Astrocyte of the spinal cord (primary cell): ENCODE measurements at regions not wholly inside any gene's neighbourhood (a gene's known extent, or its start where the extent isn't known, plus 50 kb on each side); places are given as distances from the start of the nearest gene placed in this dataset.

Experiments
- DNase-seq: peaks from one replicate; pipeline ENCODE4 v3.0.0; 2011; ENCODE audit warnings: low read depth, low spot score
- H3K4me3 ChIP-seq: 2 replicates; pipeline ENCODE4 v1.5.1; 2011; ENCODE audit warnings: low read depth, mild to moderate bottlenecking, low read length, moderate library complexity
- in situ Hi-C: cut with HindIII; loops from 2 replicates; pipeline ENCODE4 v1.10.0; 2017; ENCODE audit warnings: low sequenced_read_pairs
- TF ChIP-seq, protein P1 (sequence below): IDR thresholded peaks from 2 replicates; pipeline ENCODE4 v1.5.1; 2012; ENCODE audit warnings: low read depth, mild to moderate bottlenecking, low read length, inconsistent platforms

GRCh38 chr5:158303883-158304282 is 444.9 kb upstream of the CLINT1 start:
- DNase-seq, result no peak

DNA sequence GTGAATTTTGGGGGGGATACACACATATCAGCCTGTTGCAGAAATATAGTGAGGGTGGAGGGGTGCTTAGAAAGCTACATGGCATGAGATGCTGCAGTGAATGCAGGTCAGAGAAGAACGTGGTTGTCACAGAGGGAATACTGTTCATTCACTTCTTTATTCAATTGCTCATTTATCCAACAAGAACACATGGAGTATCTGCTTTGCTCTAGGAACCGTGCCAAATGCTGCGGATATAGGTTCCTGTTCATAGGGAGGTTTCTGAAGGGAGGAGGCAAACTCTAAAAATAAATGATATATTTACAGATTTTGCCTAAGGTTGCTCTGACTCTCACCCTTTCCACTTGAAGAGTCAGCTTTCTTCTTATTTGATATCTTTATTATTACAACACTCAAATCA is 444.3 kb upstream of the CLINT1 start:
- DNase-seq, result no peak
- in situ Hi-C loops, result no loop called here
- no peak overlapping the region for H3K4me3 ChIP-seq
- TF ChIP-seq, protein P1, sequence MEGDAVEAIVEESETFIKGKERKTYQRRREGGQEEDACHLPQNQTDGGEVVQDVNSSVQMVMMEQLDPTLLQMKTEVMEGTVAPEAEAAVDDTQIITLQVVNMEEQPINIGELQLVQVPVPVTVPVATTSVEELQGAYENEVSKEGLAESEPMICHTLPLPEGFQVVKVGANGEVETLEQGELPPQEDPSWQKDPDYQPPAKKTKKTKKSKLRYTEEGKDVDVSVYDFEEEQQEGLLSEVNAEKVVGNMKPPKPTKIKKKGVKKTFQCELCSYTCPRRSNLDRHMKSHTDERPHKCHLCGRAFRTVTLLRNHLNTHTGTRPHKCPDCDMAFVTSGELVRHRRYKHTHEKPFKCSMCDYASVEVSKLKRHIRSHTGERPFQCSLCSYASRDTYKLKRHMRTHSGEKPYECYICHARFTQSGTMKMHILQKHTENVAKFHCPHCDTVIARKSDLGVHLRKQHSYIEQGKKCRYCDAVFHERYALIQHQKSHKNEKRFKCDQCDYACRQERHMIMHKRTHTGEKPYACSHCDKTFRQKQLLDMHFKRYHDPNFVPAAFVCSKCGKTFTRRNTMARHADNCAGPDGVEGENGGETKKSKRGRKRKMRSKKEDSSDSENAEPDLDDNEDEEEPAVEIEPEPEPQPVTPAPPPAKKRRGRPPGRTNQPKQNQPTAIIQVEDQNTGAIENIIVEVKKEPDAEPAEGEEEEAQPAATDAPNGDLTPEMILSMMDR, result no peak

More at GRCh38 chr5:158303883-158304282, 444.9 kb upstream of the CLINT1 start:
- in situ Hi-C loops, result no loop called here
- TF ChIP-seq, protein P1, result no peak
- no peak overlapping the region for H3K4me3 ChIP-seq

DNA sequence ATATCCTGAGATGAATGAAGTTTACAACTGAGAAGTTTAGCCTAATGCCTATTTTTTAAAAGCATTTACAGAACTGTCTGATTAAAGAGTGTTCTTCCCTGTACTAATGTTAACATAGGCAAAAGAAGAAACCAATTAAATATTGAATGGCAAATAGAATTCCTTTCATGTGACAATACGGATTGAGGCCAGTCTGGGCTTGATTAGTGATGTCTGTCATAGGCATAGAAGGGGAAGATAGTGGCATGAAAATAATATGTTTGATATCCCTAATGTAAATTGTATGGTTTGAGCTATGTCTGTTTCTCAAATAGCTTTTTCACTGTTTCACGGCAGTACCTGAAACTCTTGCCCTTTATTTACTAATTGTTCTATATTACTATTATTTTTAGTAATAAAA is 443.1 kb upstream of the CLINT1 start:
- DNase-seq, result no peak
- in situ Hi-C loops, result no loop called here
- no peak overlapping the region for H3K4me3 ChIP-seq
- TF ChIP-seq, protein P1, result no peak

DNA sequence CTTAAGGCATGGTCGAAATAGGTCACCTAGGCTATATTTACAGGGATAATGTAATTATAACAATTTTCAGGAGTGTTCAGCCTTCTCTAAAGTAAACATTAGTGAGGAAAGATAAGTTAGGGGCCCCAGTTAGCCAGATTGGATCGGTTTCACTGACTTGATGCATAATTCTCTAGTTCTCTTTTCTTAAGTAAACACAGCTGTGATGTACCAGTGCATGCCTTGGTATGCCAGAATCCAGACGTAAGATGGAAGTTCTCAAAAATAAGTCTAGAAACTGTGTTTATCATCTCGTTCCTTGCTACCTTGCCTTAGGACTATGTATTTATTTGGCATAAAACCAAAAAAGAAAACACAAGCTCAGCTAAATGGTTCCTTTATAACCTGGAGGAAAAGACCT is 442.2 kb upstream of the CLINT1 start:
- DNase-seq, result no peak
- TF ChIP-seq, protein P1, result no peak
- no peak overlapping the region for H3K4me3 ChIP-seq
- in situ Hi-C loops, result no loop called here

GRCh38 chr5:158300256-158300655 is 441.3 kb upstream of the CLINT1 start:
- no peak overlapping the region for H3K4me3 ChIP-seq
- in situ Hi-C loops, result no loop called here
- TF ChIP-seq, protein P1, result no peak
- no peak for DNase-seq

DNA sequence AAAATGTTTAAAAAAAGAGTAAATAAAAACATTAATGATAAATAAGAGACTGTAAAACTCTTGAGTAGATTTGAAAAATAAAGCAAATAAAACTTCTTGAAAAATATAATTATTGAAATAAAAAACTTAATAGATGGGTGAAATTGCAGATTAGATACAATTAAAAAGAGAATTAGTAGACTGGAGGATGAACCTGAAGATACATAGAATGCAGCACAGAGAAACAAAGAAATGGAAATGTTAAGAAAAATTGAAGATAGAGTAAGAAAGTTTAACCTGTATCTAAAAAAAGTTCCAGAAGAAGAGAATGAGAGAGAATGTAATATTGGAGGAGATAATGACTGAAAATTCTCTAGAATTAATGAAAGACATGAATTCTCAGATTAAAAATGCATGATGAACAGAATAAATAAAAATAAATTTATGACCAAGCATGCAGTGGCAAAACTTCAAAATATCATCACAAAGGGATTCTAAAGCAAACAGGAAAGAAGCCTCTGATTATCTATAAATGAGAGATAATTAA is 438.1 kb upstream of the CLINT1 start:
- in situ Hi-C loops, result no loop called here
- DNase-seq, result no peak
- H3K4me3 ChIP-seq, result no peak overlapping the region
- TF ChIP-seq, protein P1, result no peak

DNA sequence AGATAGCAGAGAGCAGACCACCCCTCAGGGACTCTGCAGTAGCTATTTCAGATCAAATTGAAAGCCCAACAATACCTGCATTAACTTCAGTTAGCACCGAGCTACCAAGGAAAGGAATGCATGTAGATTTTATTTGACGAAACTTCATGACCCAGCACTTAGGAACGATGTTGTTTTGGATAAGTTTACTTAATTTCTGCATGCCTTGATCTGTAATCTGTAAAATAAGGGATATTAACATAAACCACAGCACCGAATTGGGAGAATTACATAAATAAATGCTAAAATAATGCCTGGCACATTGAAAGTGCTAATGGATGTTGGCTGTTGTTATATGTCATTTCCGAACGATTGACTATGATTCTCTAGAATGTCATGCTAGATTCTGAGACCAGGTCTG is 435.8 kb upstream of the CLINT1 start:
- TF ChIP-seq, protein P1, result no peak
- in situ Hi-C loops, result no loop called here
- H3K4me3 ChIP-seq, result no peak overlapping the region
- DNase-seq, result no peak
